ENCODE measurements at regions not wholly inside any gene's neighbourhood (a gene's known extent, or its start where the extent isn't known, plus 50 kb on each side); places are given as distances from the start of the nearest gene placed in this dataset.
A peak's percentile ranks its signal among the peaks of the same experiment; 100 is the strongest.

GRCh38 chr4:26020083-26020668 lies 106.2 kb downstream of the SMIM20 start:
- DNase-seq (ENCODE audit: low read depth): peak; percentile 45
- H3K4me3 ChIP-seq (ENCODE audit: low read length): no peak overlapping the region
- no peak for TF ChIP-seq CTCF (IDR thresholded peaks at IDR 0.05; ENCODE audit: insufficient read depth, low read depth, low read length, missing control alignments)

- DNase-seq (ENCODE audit: low read depth): peak; percentile 61
- H3K4me3 ChIP-seq (ENCODE audit: low read length): no peak overlapping the region
- no peak for TF ChIP-seq CTCF (IDR thresholded peaks at IDR 0.05; ENCODE audit: insufficient read depth, low read depth, low read length, missing control alignments)
Measured at GRCh38 chr4:26020881-26021280, 106.9 kb downstream of the SMIM20 start.

- H3K4me3 ChIP-seq (ENCODE audit: low read length): no peak overlapping the region
- no peak for DNase-seq (ENCODE audit: low read depth)
Measured at GRCh38 chr4:26021417-26022345, 107.7 kb downstream of the SMIM20 start.

GRCh38 chr4:26022346-26023202 lies 108.6 kb downstream of the SMIM20 start:
- no peak overlapping the region for H3K4me3 ChIP-seq (ENCODE audit: low read length)
- peak; percentile 77 for DNase-seq (ENCODE audit: low read depth)
- no peak for TF ChIP-seq CTCF (IDR thresholded peaks at IDR 0.05; ENCODE audit: insufficient read depth, low read depth, low read length, missing control alignments)

More at GRCh38 chr4:26021417-26022345, 107.7 kb downstream of the SMIM20 start:
- no peak for TF ChIP-seq CTCF (IDR thresholded peaks at IDR 0.05; ENCODE audit: insufficient read depth, low read depth, low read length, missing control alignments)

- no peak for DNase-seq (ENCODE audit: low read depth)
- no peak for TF ChIP-seq CTCF (IDR thresholded peaks at IDR 0.05; ENCODE audit: insufficient read depth, low read depth, low read length, missing control alignments)
- H3K4me3 ChIP-seq (ENCODE audit: low read length): no peak overlapping the region
Measured at GRCh38 chr4:26023203-26023972, 109.4 kb downstream of the SMIM20 start.

GRCh38 chr4:26024079-26024478 lies 110.1 kb downstream of the SMIM20 start:
- no peak for TF ChIP-seq CTCF (IDR thresholded peaks at IDR 0.05; ENCODE audit: insufficient read depth, low read depth, low read length, missing control alignments)
- H3K4me3 ChIP-seq (ENCODE audit: low read length): no peak overlapping the region
- DNase-seq (ENCODE audit: low read depth): no peak
